GOT3 (cell line): ENCODE measurements at regions not wholly inside any gene's neighbourhood (a gene's known extent, or its start where the extent isn't known, plus 50 kb on each side); places are given as distances from the start of the nearest gene placed in this dataset.
A peak's percentile ranks its signal among the peaks of the same experiment; 100 is the strongest.
"Not testable (repeated sequence)": the region's sequence is repeated elsewhere in the genome, so short reads cannot be mapped to it uniquely, and the experiment has no call there.

Source experiments
- DNase-seq: peaks from one replicate; lab custom pipeline; 2025; ENCODE audit warnings: mixed read lengths; lab: John Stamatoyannopoulos, UW

DNA sequence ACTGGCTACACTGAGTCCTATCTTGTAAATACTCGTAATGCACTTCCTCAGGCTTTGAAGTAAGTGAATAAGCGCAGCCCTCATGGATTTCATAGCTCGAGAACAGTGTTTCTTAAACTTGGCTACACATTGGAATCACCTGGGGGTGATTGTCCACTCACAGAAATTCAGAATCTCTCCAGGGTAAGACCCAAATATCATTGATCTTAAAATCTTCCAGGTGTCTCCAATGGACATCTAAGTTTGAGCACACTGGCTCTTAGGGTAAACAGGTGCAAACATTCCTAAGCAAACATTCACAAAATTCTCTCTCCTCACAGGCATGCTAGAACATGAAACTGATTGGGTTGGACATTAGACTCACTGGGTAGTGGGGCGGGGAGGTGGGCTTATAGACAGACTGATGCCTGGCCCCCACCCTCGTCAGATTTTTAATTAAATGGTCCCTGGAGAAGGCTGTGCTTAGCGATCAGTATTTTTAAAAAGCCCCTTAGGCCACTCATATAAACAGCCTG, 279.7 kb upstream of the TBL1XR1 start:
- DNase-seq = no peak

DNA sequence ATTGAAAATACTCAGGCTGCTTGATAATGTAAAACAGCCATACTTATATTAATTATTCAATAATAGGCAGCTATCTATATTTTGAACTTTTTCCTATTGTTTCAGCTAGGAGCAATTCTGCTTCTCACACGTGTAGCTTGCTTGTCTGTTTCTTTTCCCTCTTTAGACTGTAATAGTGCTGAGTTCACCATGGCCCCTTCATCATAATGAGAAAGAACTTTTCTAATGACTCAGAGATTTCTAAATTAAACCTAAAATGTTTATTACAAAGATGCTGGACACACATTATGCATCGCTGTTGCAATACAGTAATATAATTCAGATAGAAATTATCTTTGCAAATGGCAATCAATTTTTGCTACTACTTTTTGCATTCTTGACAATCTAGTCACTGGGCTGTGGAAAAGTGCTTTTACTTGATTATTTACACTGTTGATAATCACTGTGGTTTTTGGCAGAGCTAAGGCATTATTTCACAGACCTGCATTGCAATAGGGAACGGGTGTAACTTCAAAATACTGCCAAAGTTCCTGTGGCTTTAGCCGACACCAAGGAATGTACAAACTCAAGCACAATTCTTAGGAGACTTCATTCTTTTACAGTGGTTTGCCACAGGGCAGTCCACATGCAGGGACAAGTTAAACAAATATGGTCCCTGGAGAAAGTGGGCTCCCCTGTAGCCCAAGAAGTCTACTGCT, 281.0 kb upstream of the TBL1XR1 start:
- peak; percentile 81 for DNase-seq

DNA sequence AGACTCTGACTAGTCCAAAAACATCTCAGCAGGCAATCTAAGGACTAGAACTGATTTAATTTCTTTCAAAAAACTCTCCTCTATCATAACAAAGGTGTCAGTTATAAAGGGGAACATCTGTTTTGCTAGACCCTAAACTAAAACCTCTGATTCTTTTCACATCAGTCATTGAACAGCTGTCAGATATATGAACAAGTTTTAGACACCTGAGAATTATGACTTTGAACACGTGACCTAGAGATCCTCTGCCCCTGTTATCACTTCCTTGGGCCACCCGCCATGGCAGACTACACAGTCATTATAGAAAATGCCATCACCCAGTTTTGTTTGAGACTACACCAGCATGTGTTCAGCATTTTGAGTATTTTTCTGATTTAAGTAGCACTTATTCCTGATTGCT, 282.3 kb upstream of the TBL1XR1 start:
- no peak for DNase-seq

DNA sequence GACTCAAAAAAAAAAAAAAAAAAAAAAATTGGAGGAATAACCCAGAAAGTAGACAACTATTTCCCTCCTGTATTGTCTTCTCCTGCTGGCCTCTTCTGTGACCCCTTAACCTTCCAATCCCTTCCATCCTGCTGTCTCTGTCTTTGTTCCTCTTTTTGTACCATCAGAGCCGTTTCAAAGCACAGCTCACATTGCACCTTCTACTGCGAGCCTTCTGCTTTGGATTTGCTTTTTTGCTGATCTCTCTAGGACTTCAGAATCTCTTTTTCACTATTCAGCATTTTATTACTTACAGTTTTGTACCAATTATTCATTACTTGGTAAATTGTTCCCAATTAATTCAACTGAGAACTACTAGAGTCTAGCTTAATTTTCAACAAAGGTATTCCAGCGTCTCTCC, 284.0 kb upstream of the TBL1XR1 start:
- DNase-seq = no peak

DNA sequence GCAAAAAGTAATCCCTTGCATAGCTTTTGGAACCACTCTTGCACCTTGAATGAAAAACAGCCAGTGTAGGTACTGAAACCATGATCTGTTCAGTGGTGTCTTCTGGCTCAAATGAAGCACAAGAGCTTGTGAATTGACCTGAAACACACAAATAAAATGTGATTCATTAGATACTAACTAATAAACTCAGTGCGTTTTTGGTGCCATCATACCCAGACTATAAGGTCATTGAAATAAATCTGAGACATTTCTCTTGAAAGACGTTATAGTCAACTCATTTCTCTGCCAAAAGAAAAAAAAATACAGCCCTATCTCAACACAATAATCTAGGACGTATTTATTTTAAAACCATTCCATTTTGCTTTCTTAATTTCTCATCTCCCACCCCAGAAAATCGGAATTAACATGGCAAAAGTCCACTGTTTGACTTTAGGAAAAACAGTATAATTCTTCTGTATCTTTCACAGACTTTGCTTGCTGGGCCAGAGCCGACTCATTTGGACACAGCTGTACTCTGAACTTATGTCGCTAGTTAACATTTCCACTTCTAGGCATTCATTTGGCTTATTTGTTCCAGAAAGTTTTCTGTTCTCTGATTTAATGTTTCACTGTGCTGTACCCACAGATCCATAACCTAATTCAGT, 284.9 kb upstream of the TBL1XR1 start:
- no peak for DNase-seq

DNA sequence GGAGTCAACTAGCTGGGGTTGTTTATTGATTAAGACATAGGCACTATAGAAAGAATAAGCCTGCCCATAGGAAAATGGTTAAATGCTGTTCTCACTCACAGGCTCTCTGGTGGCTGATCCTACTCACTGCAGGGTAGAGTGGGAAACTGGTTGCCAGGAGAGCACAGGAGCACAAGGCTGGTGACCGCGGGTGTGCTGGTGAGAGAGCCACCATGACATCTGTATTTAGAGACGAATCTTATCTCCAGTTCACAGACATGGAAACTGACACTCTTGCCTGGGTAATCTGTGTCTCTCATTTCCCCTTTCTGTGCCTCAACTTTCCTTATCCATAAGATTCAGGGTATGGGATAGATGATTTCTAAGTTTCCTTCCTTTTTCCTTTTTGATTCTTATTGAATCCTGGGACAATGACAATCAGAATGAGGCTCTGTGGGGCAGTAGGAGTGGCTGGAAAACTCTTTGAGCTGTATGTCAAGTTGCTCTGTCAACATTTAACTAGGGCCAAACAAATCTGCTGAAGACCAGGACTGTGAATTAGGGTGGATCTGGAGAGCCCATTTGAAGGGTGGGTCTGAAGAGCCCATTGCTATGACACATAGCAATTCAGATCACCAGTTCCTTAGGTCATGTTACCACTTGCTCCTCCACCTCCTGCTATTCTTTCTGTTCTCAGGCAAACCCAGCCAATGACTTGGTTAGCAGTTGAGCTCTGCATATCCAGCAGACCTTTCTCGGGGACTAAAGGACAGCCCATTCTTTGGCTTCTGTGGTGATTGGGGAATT, 286.1 kb upstream of the TBL1XR1 start:
- no peak for DNase-seq

DNA sequence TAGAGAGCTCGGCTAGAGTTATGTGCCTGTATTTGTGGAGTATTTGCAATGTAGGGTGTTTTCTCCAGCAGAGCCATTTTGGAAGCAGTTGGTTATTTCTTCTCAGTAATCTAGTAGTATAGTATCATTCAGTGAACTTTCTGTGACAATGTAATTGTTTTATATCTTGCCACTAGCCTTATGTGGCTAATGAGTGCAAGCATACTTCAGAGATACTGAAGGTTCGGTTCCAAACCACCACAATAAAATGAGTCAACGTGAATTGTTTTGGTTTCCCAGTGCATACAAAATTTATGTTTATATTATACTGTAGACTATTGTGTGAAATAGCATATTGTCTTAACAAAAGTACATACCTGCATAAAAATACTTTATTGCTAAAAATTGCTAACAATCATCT, 286.9 kb upstream of the TBL1XR1 start:
- DNase-seq = no peak

DNA sequence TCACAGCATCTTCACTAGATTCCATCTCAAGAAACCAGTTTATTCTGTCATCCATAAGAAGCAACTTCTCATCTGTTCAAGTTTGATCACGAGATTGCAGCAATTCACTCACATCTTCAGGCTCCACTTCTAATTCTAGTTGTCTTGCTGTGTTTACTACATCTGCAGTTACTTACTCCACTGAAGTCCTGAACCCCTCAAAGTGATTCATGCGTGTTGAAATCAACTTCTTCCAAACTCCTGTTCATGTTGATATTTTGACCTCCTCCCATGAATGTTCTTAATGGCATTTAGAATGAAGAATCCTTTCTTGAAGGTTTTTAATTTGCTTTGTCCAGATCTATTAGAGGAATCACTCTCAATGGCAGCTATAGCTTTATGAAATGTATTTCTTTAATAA, 287.6 kb upstream of the TBL1XR1 start:
- DNase-seq = no peak

DNA sequence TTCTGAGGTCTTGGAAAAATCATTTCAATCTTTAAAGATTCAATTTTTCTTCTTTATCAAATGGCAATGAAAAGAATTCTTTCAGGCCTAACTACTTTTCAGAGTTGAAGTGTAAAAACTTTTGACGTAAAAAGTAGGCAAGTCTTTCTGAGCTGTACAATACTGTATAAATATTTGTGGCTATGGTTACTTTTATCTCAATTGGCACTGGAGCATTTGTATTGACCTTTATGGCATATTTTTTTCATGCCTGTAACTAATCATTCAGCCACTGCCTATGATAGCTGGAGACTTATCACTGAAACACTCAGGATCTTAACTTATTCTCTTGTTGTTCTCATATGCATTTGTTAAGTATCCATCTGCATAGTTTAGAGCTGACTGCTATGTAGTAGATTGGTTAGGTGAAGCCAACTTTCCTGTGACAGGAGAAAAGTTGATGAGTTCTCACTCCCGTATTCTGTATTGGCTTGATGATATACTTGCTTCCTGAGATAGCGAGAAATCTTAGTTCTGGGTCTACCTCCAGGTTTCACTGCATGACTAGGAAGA, 290.4 kb upstream of the TBL1XR1 start:
- no peak for DNase-seq

DNA sequence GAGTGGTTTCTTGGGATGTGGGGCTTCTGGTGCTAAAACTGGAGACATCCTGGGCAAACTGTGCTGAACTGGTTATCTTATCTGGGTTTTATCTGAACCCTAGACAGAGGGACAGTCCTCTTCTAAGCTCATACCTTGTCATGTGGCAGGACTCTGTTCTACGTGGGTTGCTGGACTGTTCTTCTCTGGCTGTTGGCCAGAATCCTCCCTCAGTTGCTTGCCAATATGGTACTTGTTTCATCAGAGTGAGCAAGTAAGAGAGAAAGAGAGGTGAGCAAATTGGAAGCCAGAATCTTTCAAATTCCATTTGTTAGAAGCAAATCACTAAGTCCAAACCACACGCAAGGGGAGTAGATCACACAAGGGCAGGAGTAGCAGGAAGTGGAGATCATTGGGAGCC, 291.5 kb upstream of the TBL1XR1 start:
- DNase-seq = no peak

DNA sequence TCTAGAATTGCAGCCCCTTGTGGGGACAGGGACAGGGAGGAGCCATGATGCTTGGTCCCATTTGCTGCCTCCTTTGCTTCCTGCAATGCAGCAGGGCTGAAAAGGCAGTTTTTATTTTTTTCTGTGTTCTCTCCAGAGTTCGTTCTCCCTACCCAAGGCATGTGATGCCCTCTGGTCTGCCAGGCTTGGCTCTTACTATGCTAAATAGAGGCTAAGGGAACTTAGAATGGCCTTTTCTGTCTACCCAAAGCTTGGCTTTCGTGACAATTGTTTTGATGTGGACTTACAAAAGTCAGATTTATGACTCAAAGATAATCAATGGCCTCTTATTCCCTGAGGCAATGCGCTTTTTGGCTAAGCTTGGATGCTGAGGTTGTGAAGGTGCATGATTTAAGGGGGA, 293.3 kb upstream of the TBL1XR1 start:
- no peak for DNase-seq

DNA sequence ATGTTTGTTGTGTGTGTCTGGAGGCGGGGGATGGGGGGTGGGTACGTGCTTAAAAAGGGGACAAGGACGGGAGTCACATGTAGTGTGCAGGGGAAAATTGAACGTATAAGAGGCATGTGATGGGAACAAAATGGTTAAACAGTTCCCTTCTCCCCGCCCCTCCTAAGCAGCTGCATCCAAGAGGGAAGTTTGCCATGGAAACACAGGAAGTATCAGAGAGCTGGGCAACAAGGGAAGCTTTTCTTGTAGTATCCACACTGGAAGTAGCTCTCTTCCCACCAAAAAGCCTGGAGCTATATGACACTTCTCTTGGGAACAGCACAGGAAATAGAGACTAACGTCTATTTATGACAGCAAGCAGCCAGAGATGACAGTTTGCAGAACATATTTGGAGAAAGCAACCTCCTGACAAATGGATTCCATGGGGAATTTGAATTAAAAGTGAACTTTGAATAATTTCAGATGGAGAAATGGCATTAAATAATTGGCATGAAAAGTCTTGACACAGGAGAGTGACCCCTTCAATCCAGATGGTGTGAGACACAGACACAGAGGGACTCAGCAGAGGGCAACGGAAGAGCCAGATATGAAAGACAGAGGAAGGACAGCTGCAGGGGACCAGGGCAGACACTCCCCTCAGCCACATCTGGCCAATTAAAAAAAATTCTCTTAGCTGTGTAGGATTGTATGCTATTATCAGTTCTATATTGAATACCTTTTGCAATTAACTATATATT, 294.2 kb upstream of the TBL1XR1 start:
- DNase-seq = no peak

DNA sequence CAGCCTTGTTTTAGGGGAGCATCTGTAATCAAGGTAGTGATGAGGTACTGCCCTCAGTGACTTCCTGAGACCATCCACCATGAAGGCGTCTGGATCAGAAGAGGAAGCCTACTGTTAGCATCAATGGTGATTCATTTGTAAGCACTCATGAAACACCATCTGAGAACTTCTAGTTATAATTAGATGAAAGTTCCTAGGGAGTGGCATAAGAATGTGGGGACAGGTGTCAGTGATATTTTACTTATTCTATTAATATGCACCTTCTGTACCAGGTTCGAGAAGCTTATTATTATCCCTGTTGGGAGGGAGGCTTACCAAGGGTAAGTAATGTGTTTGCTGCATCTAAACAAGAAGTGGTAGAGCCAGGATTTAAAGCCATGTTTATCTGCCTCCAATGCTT, 295.8 kb upstream of the TBL1XR1 start:
- DNase-seq = no peak

DNA sequence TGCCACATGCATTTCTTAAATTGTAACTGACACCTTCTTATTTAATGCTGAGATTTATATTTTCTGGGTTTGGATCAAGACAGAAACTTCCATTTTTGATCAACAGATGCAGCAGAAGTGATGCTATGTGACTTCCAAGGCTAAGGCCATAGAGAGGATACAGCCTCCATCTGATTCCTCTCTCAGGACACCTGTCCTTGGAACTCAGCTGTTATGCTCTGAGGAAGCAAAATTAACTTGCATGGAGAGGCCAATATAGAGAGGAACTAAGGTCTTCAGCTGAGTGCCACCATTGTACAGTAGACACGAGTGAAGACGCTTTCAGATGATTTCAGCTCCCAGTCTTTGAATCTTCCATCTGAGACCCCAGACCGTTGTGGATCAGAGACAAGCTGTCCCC, 296.9 kb upstream of the TBL1XR1 start:
- DNase-seq = no peak

DNA sequence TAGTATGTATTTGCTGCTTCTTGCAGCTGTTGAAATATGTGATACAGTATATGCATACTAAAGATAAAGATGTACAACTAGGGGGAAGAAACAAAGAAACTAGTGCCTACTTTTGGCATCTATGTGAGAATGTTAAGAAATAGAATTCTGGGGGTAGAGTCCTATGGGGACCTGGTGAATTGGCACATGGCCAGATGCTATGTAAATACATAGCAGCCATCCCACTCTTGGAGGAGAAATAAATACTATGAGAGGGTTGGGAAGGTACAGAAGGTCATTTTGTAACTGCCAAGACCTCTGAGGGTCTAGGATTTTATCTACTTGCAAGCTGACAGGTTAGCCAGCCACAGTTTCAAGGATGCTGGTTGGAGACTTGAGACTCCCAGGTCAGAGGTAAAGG, 298.3 kb upstream of the TBL1XR1 start:
- no peak for DNase-seq

DNA sequence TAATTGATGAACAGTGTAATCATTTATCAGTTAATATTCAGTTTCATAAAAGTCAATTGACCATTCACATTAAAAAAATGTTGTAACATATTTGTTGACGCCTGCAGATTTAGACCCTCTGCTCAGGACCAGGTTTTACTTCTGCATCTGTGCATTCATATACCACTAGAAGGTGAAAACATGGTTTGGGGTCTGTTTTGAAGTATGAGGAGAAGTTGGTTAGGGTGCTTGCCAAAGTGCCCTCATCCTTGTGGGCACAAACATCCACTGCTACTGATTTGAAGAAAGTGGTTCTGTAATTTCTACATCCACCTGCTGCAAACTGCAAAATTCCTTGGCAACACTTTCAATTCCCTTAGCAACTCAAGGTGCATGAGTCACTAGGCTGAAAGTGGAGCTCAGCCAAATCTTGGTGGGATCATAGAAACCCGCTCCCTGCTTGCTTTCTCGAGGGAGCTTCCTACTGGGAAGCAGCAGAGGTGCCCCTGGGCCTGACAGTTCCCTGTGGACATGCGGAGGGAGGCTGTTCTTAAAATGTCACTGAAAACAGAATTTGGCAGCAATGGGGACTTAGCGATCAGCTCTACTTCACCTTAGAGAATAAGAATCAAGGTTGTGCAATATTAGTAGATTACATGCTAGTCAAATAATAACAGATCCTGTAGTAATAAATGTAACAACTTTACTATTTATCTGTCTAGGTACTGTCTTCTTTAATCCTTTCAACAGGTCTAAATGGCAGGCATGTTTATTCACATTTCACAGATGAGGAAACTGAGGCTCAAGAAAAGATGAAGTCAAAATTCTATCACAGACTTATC, 301.0 kb upstream of the TBL1XR1 start:
- DNase-seq = no peak

DNA sequence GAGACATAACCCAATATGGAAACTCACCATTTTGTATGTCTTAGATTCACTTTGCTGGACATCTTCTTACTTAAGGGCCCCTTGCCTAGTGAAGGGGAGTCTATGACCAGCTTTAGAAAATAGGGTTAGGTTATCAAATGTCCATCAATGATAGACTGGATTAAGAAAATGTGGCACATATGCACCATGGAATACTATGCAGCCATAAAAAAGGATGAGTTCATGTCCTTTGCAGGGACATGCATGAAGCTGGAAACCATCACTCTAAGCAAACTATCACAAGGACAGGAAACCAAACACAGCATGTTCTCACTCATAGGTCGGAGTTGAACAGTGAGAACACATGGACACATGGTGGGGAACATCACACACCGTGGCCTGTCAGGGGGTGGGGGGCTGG, 301.8 kb upstream of the TBL1XR1 start:
- not testable (repeated sequence) for DNase-seq

DNA sequence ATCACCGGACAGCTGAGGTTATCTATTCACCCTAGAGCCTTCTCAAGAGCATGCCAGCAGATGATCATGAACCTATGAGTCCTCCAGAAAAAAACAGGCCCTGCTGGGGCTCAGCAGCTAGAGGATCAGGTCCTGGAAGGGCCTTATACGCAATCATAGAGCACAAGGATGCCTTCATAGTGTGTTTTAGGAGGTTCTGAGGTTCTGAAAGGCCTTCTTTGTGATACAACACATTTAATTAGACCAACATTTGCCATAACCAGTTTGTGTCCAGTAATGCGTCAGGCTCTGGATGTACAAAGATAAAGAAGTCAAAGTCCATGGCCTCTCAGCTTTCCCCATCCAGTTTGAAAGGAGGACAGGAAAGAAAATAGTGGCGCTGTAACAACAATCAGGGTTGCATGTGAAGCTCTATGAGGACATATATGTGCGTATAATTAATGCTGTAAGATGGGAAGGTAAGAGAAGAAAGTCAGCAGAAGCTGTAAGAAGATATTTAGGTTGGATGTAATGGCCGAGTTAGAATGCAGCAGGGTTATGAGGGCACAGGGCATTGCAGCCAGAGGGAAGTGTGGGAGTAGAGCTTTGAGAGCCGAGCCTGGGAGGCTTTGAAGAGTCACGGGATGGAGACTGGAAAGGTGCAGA, 302.6 kb upstream of the TBL1XR1 start:
- no peak for DNase-seq

DNA sequence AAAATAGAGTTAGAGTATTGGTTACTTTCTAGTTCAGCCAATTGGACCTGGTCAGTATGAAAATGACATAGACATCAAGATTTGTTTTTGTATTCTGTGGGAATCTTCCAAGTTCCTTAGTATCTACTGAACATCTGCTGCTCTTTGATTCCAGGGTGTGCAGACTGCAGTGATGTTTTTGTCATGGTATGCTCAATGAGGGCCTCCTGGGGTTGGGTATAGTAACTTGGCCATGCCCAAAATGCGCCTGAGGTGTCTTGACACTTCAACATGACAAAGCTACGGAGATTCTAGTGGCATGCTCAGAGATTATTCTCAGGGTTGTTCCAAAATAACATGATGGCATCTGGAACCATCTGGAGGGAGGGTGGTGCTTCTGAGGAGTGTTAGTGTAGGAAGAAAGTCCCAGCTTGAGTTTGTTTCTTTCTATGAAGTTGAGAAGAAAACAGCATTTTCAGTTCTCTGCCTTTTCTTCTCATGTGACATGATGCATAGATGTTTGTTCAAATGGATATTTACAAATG, 313.5 kb upstream of the TBL1XR1 start:
- DNase-seq = no peak
